GM18868 (cell line): ENCODE measurements at regions not wholly inside any gene's neighbourhood (a gene's known extent, or its start where the extent isn't known, plus 50 kb on each side); places are given as distances from the start of the nearest gene placed in this dataset.

ENCODE experiments used
- ATAC-seq: cut with Tn5 transposase; IDR thresholded peaks from one replicate; pipeline ENCODE4 v1.9.1; 2021; ENCODE audit warnings: mild to moderate bottlenecking, moderate library complexity; ENCODE audit not compliant: unreplicated experiment

DNA sequence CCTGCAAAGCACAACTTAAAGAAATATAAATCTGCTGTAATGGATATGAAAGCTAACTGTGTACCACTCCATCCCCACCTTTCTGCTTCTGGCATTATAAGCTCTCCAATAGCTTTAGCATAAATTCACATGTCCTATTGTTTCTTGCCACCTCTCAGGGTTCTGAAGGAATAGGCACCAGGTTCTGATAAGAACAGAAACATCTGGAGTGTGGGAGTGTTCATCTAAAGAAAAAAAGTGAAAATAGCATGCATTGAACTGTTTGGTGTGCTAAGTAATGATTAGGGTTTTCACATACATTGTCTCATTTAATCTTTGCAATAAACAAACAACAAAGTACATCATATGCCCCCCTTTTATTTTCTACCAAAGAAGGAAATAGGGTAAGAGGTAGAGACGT, 72.3 kb downstream of the FAM76B start:
- ATAC-seq = no peak

GRCh38 chr11:95716266-95716665, 73.3 kb downstream of the FAM76B start:
- peak; percentile 5 for ATAC-seq

DNA sequence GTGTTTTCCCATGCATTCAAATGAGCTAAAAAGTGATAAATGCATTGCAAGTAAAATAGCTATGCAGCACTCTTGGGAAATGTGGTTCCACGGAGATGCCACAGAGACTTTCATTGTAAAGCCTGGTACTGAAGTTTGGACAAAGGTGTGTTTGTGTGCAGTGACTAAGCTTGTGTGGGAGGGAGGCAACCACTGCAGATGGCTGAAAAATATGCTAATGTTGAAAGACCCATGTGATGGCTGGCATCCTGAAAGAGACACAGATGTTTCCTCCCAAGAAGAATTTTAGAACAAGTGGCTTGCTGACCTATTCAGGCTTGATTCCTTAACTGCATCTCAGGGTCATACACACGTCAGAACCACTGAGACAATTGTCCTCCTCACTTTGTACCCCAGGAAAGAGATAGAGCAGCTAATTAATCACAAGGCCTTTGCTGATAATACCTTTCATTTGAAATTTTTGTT, 73.8 kb downstream of the FAM76B start:
- peak; percentile 79 for ATAC-seq

DNA sequence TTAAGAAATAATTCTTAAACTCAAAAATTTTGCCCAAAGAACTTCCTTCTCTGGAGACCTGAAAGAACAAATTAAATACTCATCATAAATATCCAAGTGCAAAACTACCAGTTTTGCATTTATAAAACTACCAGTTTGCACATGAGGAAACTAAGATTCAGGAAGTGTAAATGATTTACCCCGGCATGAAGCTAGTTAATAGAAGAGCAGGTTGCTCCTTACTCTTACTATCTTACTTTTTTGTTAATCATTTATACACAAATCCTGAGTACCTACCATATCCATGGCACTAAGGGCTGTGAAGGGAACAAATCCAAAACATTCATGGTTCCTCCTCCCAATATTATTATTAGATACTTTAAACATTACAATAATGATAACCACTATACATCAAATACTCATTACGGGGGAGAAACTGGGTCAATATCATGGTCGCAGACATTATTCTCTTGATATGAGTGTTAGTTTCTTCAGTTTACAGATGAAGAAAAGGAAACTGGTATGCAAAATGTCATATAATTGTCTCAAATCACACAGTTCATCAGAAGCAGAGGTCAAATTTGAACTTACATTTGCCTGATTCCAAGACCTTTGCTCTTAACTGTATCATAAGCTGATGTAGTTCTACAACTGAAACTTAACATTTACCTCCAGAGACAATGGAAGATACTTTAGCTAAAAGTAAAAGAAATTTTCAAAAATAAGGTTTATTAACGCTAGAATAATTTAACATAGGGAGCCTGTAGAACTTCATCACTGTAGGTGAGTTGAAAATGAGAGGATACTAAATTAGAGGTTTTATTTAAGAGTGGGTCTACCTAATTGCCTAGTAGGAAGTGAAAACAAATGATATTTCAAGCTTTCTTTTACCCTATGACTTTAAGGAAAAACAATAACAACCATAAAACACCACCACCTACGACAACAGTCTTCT, 74.5 kb downstream of the FAM76B start:
- no peak for ATAC-seq

DNA sequence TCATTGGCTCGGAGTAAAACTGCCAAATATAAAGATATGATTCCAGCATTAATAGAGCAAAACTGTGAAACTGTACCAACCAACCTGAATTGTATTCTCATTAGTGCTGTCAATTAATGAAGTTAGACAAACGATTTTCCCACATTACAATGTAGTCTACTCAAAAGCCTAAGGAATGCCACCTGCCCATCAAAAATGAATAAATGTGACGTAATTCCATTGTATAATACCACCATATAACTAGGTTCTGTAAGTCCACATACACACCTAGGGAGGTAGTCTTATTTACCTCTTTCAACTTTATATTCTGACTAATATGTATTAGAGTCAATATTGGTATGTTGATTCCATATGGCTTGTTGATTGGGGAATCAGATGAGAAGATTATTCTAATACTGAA, 76.2 kb downstream of the FAM76B start:
- no peak for ATAC-seq

GRCh38 chr11:95711945-95712221, 77.7 kb downstream of the FAM76B start:
- ATAC-seq = peak; percentile 37

GRCh38 chr11:95711162-95711944, 78.2 kb downstream of the FAM76B start:
- ATAC-seq = peak; percentile 33

GRCh38 chr11:95708681-95709080, 80.9 kb downstream of the FAM76B start:
- no peak for ATAC-seq

GRCh38 chr11:95706974-95707387, 82.6 kb downstream of the FAM76B start:
- no peak for ATAC-seq

GRCh38 chr11:95705485-95706124, 84.0 kb downstream of the FAM76B start:
- ATAC-seq = peak; percentile 89

GRCh38 chr11:95704865-95705264, 84.7 kb downstream of the FAM76B start:
- no peak for ATAC-seq

DNA sequence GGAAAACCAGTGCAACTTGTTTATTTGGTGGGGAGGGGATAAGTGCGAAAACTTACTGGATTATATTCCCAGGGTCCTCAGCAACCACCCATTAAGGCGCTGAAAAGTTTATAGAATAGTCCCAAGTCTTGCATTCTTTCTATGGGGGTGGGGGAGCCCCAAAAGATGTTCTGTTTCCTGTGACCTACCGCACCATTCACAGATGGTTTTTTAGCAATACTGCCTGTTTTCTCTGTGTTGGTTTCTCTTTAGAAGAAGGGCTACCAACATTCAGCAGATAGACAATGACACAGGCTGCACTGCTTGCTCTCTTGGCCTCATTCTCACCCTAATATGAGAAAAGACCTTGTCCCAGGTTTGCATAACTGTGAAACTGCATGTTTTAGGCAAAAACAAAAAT, 86.5 kb downstream of the FAM76B start:
- no peak for ATAC-seq

DNA sequence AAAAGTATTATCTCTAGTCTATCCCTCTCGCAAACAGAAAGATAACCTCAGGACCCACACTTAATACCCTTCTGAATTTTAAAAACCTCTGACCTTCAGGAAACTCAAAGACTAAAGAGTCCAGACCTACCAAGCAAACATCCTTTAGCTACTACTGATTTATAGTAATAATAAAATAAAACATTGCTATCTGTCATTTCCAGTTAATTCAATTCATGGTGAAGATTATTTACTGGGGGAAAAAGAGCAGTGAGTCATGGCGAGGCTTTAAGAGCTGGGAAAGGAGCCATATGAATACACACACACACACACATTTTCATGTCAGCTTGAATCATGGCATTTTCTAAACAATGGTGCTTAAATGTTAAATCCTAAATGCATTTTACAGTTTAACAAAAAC, 87.1 kb downstream of the FAM76B start:
- ATAC-seq = no peak

- peak; percentile 44 for ATAC-seq
Observed at GRCh38 chr11:95700471-95700817, 89.1 kb downstream of the FAM76B start.

DNA sequence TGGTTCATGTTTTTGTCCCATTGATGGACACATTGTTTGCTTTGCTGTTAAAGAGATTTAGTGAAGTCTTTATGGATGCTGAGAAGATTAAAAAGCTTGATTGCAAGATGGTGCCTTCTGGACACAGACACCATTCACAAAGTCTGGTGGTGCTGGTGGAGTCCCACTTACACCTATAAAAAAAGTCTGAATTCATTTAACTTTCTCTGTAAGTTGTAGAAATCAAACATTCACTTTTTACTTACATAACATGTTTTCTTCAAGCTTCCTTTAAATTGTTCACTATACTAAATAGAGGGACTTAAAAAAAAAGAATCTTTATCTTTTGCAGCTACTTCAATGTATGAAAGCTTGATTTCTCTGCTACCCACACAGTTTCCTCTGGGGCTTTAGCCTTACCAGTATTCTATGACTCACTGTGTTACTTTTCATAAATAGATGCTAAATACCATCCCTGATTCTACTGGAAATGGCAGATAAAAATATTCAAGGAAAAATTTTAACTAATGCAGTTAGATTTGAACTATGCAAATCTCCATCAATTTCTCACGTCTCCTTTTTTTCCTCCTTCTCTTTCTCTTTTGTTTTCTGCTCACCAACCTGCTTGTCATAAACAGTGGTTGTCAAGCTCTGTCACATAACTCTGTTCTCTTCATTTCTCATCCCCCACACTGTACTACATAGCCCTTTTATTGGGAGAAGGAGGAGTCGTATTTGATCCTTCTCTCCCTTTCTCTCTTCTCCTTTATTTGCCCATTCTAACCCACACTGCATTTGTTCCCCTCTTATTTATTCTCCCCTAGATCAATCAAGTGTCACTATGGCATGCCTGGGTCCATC, 89.7 kb downstream of the FAM76B start:
- ATAC-seq = peak; percentile 50

GRCh38 chr11:95698676-95699557, 90.7 kb downstream of the FAM76B start:
- ATAC-seq = no peak

- no peak for ATAC-seq
Observed at GRCh38 chr11:95697614-95698408, 91.8 kb downstream of the FAM76B start.

GRCh38 chr11:95695181-95695580, 94.4 kb downstream of the FAM76B start:
- no peak for ATAC-seq

- ATAC-seq = no peak
Observed at GRCh38 chr11:95693298-95693697, 96.3 kb downstream of the FAM76B start.
